MCF 10A (cell line): ENCODE measurements at regions not wholly inside any gene's neighbourhood (a gene's known extent, or its start where the extent isn't known, plus 50 kb on each side); places are given as distances from the start of the nearest gene placed in this dataset.

Experiments
- BruUV-seq: library from RNA; stranded (reverse); fragments of 400-500 nt; replicated peaks from 2 replicates; lab custom pipeline; 2021; lab: Mats Ljungman, UMichigan
- CTCF ChIA-PET: fragments of 300-600 bp; sonication (Branson Sonifier 250); formaldehyde crosslinking; extraction: SDS; loops from one replicate; lab custom pipeline; 2021; ENCODE audit warnings: antibody characterized with exemption, inconsistent platforms; lab: Yijun Ruan, JAX
- POLR2A ChIA-PET: fragments of 300-600, 350-650 bp; sonication (Branson Sonifier 250); formaldehyde crosslinking; extraction: SDS; loops from one replicate; lab custom pipeline; 2020; ENCODE audit warnings: antibody characterized with exemption, inconsistent platforms; lab: Yijun Ruan, JAX
- DNase-seq: peaks from one replicate; pipeline ENCODE4 v3.0.0-alpha.2; 2018; ENCODE audit not compliant: unreplicated experiment
- H3K27ac Mint-ChIP-seq: one replicate; pipeline ENCODE4 v1.8.0; 2022; ENCODE audit warnings: mild to moderate bottlenecking, low read depth, mixed read lengths; ENCODE audit not compliant: unreplicated experiment
- H3K27me3 Mint-ChIP-seq: one replicate; pipeline ENCODE4 v1.8.0; 2022; ENCODE audit warnings: mixed read lengths; ENCODE audit not compliant: insufficient read depth, unreplicated experiment
- H3K36me3 Mint-ChIP-seq: one replicate; pipeline ENCODE4 v1.8.0; 2022; ENCODE audit warnings: mild to moderate bottlenecking, moderate library complexity, mixed read lengths; ENCODE audit not compliant: insufficient read depth, unreplicated experiment
- H3K4me1 Mint-ChIP-seq: one replicate; pipeline ENCODE4 v1.8.0; 2022; ENCODE audit warnings: mixed read lengths; ENCODE audit not compliant: insufficient read depth, unreplicated experiment
- H3K4me3 Mint-ChIP-seq: one replicate; pipeline ENCODE4 v1.8.0; 2022; ENCODE audit warnings: mild to moderate bottlenecking, moderate library complexity, mixed read lengths; ENCODE audit not compliant: unreplicated experiment
- H3K9me3 Mint-ChIP-seq: one replicate; pipeline ENCODE4 v1.8.0; 2022; ENCODE audit warnings: mixed read lengths; ENCODE audit not compliant: unreplicated experiment
- intact Hi-C: fragments of 100-400 bp; cut with micrococcal nuclease; formaldehyde crosslinking; loops from 2 replicates; pipeline ENCODE4 v1.14.1; 2022
- TF ChIP-seq, protein P1 (sequence below): fragments of 200-600 bp; IDR thresholded peaks from one replicate; pipeline ENCODE4 v1.8.0; 2022; ENCODE audit warnings: antibody characterized with exemption, mild to moderate bottlenecking; ENCODE audit not compliant: unreplicated experiment

- Mint-ChIP-seq H3K36me3 (no peaks in the 10 kb centered on the region), H3K4me1 (peaks cover 31% of the 10 kb centered on the region), H3K27ac (peak overlapping the region; percentile 88), H3K9me3 (no peaks in the 10 kb centered on the region), H3K27me3 (no peaks in the 10 kb centered on the region), H3K4me3 (no peak overlapping the region)
- POLR2A ChIA-PET, result interaction anchor here (0.6 to 2.6 kb wide), 4 partner anchors 15 to 115 kb away, joined by 3 to 29 read pairs (median 3); no protein-coding TSS in a partner anchor
- TF ChIP-seq, protein P1, sequence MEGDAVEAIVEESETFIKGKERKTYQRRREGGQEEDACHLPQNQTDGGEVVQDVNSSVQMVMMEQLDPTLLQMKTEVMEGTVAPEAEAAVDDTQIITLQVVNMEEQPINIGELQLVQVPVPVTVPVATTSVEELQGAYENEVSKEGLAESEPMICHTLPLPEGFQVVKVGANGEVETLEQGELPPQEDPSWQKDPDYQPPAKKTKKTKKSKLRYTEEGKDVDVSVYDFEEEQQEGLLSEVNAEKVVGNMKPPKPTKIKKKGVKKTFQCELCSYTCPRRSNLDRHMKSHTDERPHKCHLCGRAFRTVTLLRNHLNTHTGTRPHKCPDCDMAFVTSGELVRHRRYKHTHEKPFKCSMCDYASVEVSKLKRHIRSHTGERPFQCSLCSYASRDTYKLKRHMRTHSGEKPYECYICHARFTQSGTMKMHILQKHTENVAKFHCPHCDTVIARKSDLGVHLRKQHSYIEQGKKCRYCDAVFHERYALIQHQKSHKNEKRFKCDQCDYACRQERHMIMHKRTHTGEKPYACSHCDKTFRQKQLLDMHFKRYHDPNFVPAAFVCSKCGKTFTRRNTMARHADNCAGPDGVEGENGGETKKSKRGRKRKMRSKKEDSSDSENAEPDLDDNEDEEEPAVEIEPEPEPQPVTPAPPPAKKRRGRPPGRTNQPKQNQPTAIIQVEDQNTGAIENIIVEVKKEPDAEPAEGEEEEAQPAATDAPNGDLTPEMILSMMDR, result no peak
- no TSS peak for BruUV-seq
- CTCF ChIA-PET, result interaction anchor here (0.5 kb wide), 1 partner anchor 32 kb away, joined by 3 read pairs; no protein-coding TSS in a partner anchor
- DNase-seq, result peak; percentile 88
- intact Hi-C loops, result no loop called here
Observed at GRCh38 chr12:93089805-93090569, 160.9 kb upstream of the EEA1 start.

- POLR2A ChIA-PET, result interaction anchor here (0.6 to 2.6 kb wide), 4 partner anchors 12 to 116 kb away, joined by 3 to 29 read pairs (median 4); no protein-coding TSS in a partner anchor
- no TSS peak for BruUV-seq
- Mint-ChIP-seq H3K27me3 (no peaks in the 10 kb centered on the region), H3K4me3 (no peak overlapping the region), H3K27ac (peak overlapping the region; percentile 88), H3K9me3 (no peaks in the 10 kb centered on the region), H3K4me1 (peaks cover 31% of the 10 kb centered on the region), H3K36me3 (no peaks in the 10 kb centered on the region)
- TF ChIP-seq, protein P1, result no peak
- DNase-seq, result peak; percentile 72
- CTCF ChIA-PET, result interaction anchor here (0.5 to 1.4 kb wide), 4 partner anchors 32 to 286 kb away, joined by 3 to 7 read pairs (median 4); no protein-coding TSS in a partner anchor
- intact Hi-C loops, result no loop called here
Observed at GRCh38 chr12:93090731-93091172, 161.7 kb upstream of the EEA1 start.

DNA sequence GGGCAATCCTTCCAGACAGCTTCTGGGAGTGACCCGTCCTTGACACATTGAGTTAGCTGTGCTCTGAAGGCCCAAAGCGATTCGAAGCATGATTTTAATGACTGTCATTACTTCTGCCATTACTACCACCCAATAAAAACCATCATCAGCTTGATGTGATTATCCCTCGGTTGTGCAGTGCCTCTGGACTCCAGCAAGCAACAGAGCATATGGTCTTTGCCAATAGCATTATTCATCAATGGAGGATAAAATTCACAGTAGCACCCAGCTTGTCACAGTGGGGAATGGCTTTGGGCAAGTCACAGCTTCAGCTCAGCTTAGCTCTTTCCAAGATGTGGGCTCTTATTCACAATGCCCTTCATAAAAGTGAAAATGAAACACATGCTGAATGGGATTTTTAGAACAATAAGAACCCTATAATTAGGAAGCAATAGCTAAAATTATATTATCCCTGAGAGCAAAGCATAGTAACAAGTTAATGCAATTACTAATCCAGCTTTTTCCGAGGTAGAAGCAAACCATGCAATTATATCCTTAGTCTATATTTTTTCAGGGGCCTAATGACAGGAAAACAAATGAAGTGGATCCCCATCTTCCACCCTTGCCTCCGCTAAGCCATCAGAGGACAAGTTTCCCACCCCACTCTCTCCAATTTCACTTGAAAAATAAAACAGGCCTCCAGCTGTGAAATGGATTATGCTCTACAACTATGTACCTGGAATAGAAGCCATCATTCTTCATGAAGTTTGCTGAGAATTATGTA, 163.0 kb upstream of the EEA1 start:
- CTCF ChIA-PET, result interaction anchor here (0.5 to 1.4 kb wide), 13 partner anchors 12 to 1523 kb away, joined by 3 to 7 read pairs (median 4); no protein-coding TSS in a partner anchor
- DNase-seq, result no peak
- TF ChIP-seq, protein P1, result no peak
- peaks cover 31% of the 10 kb centered on the region for H3K4me1 Mint-ChIP-seq
- no peaks in the 10 kb centered on the region for H3K9me3 Mint-ChIP-seq
- no peak overlapping the region for H3K4me3 Mint-ChIP-seq
- POLR2A ChIA-PET, result interaction anchor here (0.7 to 2.6 kb wide), 7 partner anchors 11 to 163 kb away, joined by 4 to 29 read pairs (median 5); partner anchors contain the start of gene EEA1
- H3K27ac Mint-ChIP-seq, result no peak overlapping the region
- BruUV-seq, result no TSS peak
- intact Hi-C loops, result no loop called here
- H3K36me3 Mint-ChIP-seq, result no peaks in the 10 kb centered on the region
- no peaks in the 10 kb centered on the region for H3K27me3 Mint-ChIP-seq

DNA sequence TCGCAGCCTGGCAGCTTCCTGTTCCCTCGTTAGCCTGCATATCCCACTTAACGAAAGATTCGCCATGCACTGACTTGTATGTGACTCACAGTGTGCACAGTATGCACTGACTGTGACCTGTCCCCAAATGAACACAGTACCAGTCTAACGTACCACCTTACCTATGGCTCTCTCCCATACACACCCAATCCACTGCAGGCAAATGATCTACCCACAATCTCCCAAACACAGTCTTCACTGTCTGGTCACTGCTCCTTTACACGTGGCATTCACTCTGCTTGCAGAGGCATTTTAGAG, 163.5 kb upstream of the EEA1 start:
- BruUV-seq, result no TSS peak
- ChIA-PET CTCF (interaction anchor here (0.7 to 1.0 kb wide), 4 partner anchors 12 to 265 kb away, joined by 3 to 4 read pairs (median 4); no protein-coding TSS in a partner anchor), POLR2A (interaction anchor here (0.7 to 1.5 kb wide), 3 partner anchors 15 to 35 kb away, joined by 4 to 7 read pairs (median 5); no protein-coding TSS in a partner anchor)
- Mint-ChIP-seq H3K4me3 (no peak overlapping the region), H3K27ac (no peak overlapping the region), H3K4me1 (peaks cover 31% of the 10 kb centered on the region), H3K36me3 (no peaks in the 10 kb centered on the region), H3K27me3 (no peaks in the 10 kb centered on the region), H3K9me3 (no peaks in the 10 kb centered on the region)
- TF ChIP-seq, protein P1, result no peak
- intact Hi-C loops, result no loop called here
- no peak for DNase-seq
